ENCODE measurements at regions not wholly inside any gene's neighbourhood (a gene's known extent, or its start where the extent isn't known, plus 50 kb on each side); places are given as distances from the start of the nearest gene placed in this dataset.

DNA sequence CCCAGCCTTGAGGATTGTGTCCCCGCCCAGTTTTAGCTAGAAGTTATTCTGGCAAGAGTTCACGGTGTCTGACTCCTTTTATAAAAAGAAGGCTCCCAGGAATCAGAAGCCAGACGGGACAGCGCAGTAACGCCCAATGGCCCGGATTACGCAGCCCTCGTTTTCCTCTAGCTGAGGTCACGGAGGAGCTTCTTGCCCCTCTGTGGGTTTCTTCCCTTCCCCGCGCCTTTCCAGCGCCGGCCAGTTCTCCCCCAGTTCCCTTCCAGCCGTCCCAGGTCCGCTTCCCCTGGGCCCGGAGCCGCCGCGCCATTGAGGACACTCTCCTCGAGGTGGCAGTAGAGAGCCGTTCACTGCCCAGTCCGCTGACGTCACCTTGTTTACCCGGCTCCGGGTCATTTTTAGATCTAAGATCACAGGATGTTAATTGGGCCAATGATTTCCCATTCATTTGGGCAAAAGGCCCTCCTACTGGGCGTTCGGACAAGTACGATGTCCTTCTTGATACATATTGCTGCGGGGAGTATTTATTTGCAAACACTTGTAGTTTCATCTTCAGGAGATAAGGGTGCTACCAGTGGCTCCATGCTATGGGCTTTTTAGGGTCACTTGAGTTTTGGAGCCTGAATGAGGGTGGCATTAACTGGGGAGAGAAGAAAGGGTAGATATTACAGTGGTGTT lies 81.5 kb upstream of the PPM1B start:
- H2BK12ac ChIP-seq (ENCODE audit: low read depth, low read length), result peak overlapping the region; percentile 98
- DNase-seq (ENCODE audit: low read depth in 1 of 2, low spot score in 2 of 2) (peak; percentile 64 to 99), FAIRE-seq (peak; percentile 98)
- H3K56ac ChIP-seq (replicated peaks; ENCODE audit: insufficient read length, low read depth, low read length), result no peak overlapping the region
- H3K23me2 ChIP-seq (ENCODE audit: low read depth, low read length), result no peaks in the 10 kb centered on the region
- peak overlapping the region; percentile 13 for H2BK120ac ChIP-seq (replicated peaks; ENCODE audit: low read depth, low read length)
- H3K23ac ChIP-seq (ENCODE audit: insufficient read length), result no peak overlapping the region
- peaks cover 6 to 27% (median 19%) of the 10 kb centered on the region in 4 experiments; a peak in 6 of 7 replicates for H3K4me1 ChIP-seq (replicated peaks in 1 of 4; ENCODE audit: control insufficient read depth in 3 of 4, insufficient read depth in 4 of 4, low read length in 3 of 4)
- H4K91ac ChIP-seq (replicated peaks; ENCODE audit: insufficient read length, low read length), result peak overlapping the region; percentile 29
- ChIA-PET CTCF (ENCODE audit: partially characterized antibody) (interaction anchor here (0.6 to 4.3 kb wide), 35 partner anchors 9 to 233 kb away, joined by 3 to 33 read pairs (median 4); no protein-coding TSS in a partner anchor), POLR2A (ENCODE audit: partially characterized antibody) (interaction anchor here (0.7 to 1.2 kb wide), 3 partner anchors 43 to 150 kb away, joined by 3 to 5 read pairs (median 4); no protein-coding TSS in a partner anchor)
- peak overlapping the region; percentile 87 for H2BK5ac ChIP-seq (ENCODE audit: low read depth, low read length)
- no peaks in the 10 kb centered on the region for H4K20me1 ChIP-seq (replicated peaks in 1 of 2; ENCODE audit: control insufficient read depth in 1 of 2, insufficient read depth in 2 of 2, low read length in 2 of 2)
- WGBS, 2 experiments (ENCODE audit: extremely low coverage in 1 of 2, insufficient coverage in 1 of 2, insufficient read length in 1 of 2, insufficient replicate concordance in 2 of 2, low coverage in 1 of 2, low lambda C conversion rate in 2 of 2, missing lambda C conversion rate in 1 of 2), result 8% methylated on average over 29 of the region's 29 CpGs; no CpG with 5 or more reads in 1 of the 2 experiments
- H3K79me1 ChIP-seq (ENCODE audit: low read depth, low read length), result no peaks in the 10 kb centered on the region
- H3K36me3 ChIP-seq (ENCODE audit: control insufficient read depth in 2 of 4, insufficient read depth in 4 of 4, low read length in 3 of 4), result no peaks in the 10 kb centered on the region
- peak overlapping the region; percentile 48; the same call in 1 of the 2 replicates for H3K27ac ChIP-seq (ENCODE audit: low read depth, low read length)
- peak overlapping the region; percentile 39 for H2AFZ ChIP-seq (ENCODE audit: low read length)
- no peak overlapping the region for H3K4ac ChIP-seq (replicated peaks; ENCODE audit: insufficient read length, low read depth, low read length)
- peak overlapping the region; percentile 7 to 52 (median 25); a peak in 6 of 8 replicates for H3K4me3 ChIP-seq (ENCODE audit: extremely low read depth in 1 of 4, insufficient read depth in 2 of 4, low read depth in 3 of 4, low read length in 4 of 4)
- H2BK20ac ChIP-seq (ENCODE audit: low read length), result peak overlapping the region; percentile 64; the same call in 1 of the 2 replicates
- H3K9me3 ChIP-seq (ENCODE audit: insufficient read depth in 2 of 2, low read depth in 1 of 2, low read length in 1 of 2), result no peaks in the 10 kb centered on the region
- no peak overlapping the region for H4K5ac ChIP-seq (ENCODE audit: insufficient read length, low read depth, low read length)
- H2AK5ac ChIP-seq (ENCODE audit: low read depth, low read length), result no peak overlapping the region
- H3K14ac ChIP-seq (ENCODE audit: insufficient read length), result no peak overlapping the region
- H4K8ac ChIP-seq (ENCODE audit: extremely low read depth, insufficient read depth, low read length), result no peak overlapping the region
- H2BK15ac ChIP-seq (ENCODE audit: low read length), result 0 out of 2 replicates have a peak overlapping the region, but pooled peaks have one; percentile 40
- peak overlapping the region; percentile 62 for H3K18ac ChIP-seq (ENCODE audit: extremely low read depth, low read length)
- peak overlapping the region in 2 of 4 experiments; percentile 9 to 42; a peak in 3 of 7 replicates for H3K9ac ChIP-seq (replicated peaks in 1 of 4; ENCODE audit: extremely low read depth in 1 of 4, low read depth in 3 of 4, low read length in 3 of 4)
- H3K27me3 ChIP-seq (replicated peaks in 1 of 4; ENCODE audit: control insufficient read depth in 3 of 4, extremely low read depth in 1 of 4, insufficient read depth in 3 of 4, low read length in 3 of 4), result no peaks in the 10 kb centered on the region
- H3K79me2 ChIP-seq (ENCODE audit: control insufficient read depth in 1 of 2, insufficient read depth in 2 of 2, low read length in 2 of 2), result no peaks in the 10 kb centered on the region; a peak in 1 of 4 replicates
- peak overlapping the region; percentile 3 to 59; a peak in 3 of 4 replicates for H3K4me2 ChIP-seq (ENCODE audit: insufficient read depth in 1 of 2, low read depth in 2 of 2, low read length in 2 of 2)
- TF ChIP-seq RAD21 (IDR thresholded peaks at IDR 0.05 in 1 of 2, conservative IDR thresholded peaks at IDR 0.05 in 1 of 2; ENCODE audit: low read depth in 2 of 2, low read length in 2 of 2) (peak; percentile 91 to 97), RFX5 (IDR thresholded peaks at IDR 0.05; ENCODE audit: borderline replicate concordance, low read depth, low read length) (no peak), JUN (IDR thresholded peaks at IDR 0.05; ENCODE audit: low read depth, low read length) (peak; percentile 97), ASH2L (IDR thresholded peaks at IDR 0.05; ENCODE audit: low read length) (peak; percentile 46), NRF1 (IDR thresholded peaks at IDR 0.05; ENCODE audit: low read depth, low read length) (no peak), TBP (IDR thresholded peaks at IDR 0.05; ENCODE audit: low read depth, low read length) (peak; percentile 13; the same call in 1 of the 2 replicates)
- TF ChIP-seq, protein P1, sequence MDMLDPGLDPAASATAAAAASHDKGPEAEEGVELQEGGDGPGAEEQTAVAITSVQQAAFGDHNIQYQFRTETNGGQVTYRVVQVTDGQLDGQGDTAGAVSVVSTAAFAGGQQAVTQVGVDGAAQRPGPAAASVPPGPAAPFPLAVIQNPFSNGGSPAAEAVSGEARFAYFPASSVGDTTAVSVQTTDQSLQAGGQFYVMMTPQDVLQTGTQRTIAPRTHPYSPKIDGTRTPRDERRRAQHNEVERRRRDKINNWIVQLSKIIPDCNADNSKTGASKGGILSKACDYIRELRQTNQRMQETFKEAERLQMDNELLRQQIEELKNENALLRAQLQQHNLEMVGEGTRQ (IDR thresholded peaks at IDR 0.05; ENCODE audit: low read length), result no peak
- TF ChIP-seq, protein P2, sequence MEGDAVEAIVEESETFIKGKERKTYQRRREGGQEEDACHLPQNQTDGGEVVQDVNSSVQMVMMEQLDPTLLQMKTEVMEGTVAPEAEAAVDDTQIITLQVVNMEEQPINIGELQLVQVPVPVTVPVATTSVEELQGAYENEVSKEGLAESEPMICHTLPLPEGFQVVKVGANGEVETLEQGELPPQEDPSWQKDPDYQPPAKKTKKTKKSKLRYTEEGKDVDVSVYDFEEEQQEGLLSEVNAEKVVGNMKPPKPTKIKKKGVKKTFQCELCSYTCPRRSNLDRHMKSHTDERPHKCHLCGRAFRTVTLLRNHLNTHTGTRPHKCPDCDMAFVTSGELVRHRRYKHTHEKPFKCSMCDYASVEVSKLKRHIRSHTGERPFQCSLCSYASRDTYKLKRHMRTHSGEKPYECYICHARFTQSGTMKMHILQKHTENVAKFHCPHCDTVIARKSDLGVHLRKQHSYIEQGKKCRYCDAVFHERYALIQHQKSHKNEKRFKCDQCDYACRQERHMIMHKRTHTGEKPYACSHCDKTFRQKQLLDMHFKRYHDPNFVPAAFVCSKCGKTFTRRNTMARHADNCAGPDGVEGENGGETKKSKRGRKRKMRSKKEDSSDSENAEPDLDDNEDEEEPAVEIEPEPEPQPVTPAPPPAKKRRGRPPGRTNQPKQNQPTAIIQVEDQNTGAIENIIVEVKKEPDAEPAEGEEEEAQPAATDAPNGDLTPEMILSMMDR (IDR thresholded peaks at IDR 0.05; ENCODE audit: control extremely low read depth in 1 of 3, insufficient read depth in 1 of 3, low read depth in 1 of 3, low read length in 3 of 3), result peak; percentile 79 to 92 (median 85)
